GM23338 (cell line): ENCODE measurements at regions not wholly inside any gene's neighbourhood (a gene's known extent, or its start where the extent isn't known, plus 50 kb on each side); places are given as distances from the start of the nearest gene placed in this dataset.

Source experiments
- ATAC-seq: fragments of 200-7000 bp; cut with Tn5 transposase; 3 replicates; pipeline ENCODE4 v1.9.1; 2020
- DNase-seq: peaks from one replicate; pipeline ENCODE4 v3.0.0-alpha.2; 2015; ENCODE audit warnings: low spot score
- H2AFZ ChIP-seq: fragments of 200-600 bp; sonication (generic); 2 replicates; pipeline ENCODE4 v1.8.0; 2016; ENCODE audit warnings: antibody characterized with exemption, mild to moderate bottlenecking, moderate library complexity
- H3F3A ChIP-seq: fragments of 200-600 bp; sonication (generic); replicated peaks from 2 replicates; pipeline ENCODE4 v1.8.0; 2017; ENCODE audit warnings: antibody characterized with exemption, mixed run types, low read depth
- H3K27ac ChIP-seq: fragments of 200-600 bp; sonication (generic); 2 replicates; pipeline ENCODE4 v1.6.1; 2016; ENCODE audit warnings: low read depth
- H3K27me3 ChIP-seq: fragments of 200-600 bp; sonication (generic); 2 replicates; pipeline ENCODE4 v1.8.0; 2016; ENCODE audit warnings: mild to moderate bottlenecking, mixed run types, moderate library complexity; ENCODE audit not compliant: insufficient read depth
- H3K36me3 ChIP-seq: fragments of 200-600 bp; sonication (generic); 2 replicates; pipeline ENCODE4 v1.8.0; 2016; ENCODE audit warnings: mild to moderate bottlenecking; ENCODE audit not compliant: insufficient read depth
- H3K4me1 ChIP-seq: fragments of 200-600 bp; sonication (generic); 2 replicates; pipeline ENCODE4 v1.8.0; 2016; ENCODE audit warnings: mild to moderate bottlenecking, moderate library complexity; ENCODE audit not compliant: insufficient read depth
- H3K4me2 ChIP-seq: fragments of 200-600 bp; sonication (generic); 2 replicates; pipeline ENCODE4 v1.7.1; 2017; ENCODE audit warnings: mixed run types
- H3K4me3 ChIP-seq: fragments of 200-600 bp; sonication (generic); 2 replicates; pipeline ENCODE4 v1.6.1; 2016; ENCODE audit warnings: mixed run types
- H3K79me2 ChIP-seq: fragments of 200-600 bp; sonication (generic); replicated peaks from 2 replicates; pipeline ENCODE4 v1.8.0; 2017; ENCODE audit warnings: mild to moderate bottlenecking; ENCODE audit not compliant: insufficient read depth
- H3K9me2 ChIP-seq: fragments of 200-600 bp; sonication (generic); 2 replicates; pipeline ENCODE4 v1.8.0; 2017; ENCODE audit not compliant: insufficient read depth
- H4K20me1 ChIP-seq: fragments of 200-600 bp; sonication (generic); replicated peaks from 2 replicates; pipeline ENCODE4 v1.8.0; 2017; ENCODE audit warnings: mild to moderate bottlenecking; ENCODE audit not compliant: insufficient read depth
- H3K27ac Mint-ChIP-seq: 2 replicates; pipeline ENCODE4 v1.8.0; 2020; ENCODE audit warnings: inconsistent platforms, mild to moderate bottlenecking, moderate library complexity, mixed read lengths
- H3K27me3 Mint-ChIP-seq: 3 replicates; pipeline ENCODE4 v1.8.0; 2022; ENCODE audit warnings: low read depth, mild to moderate bottlenecking, moderate library complexity, mixed read lengths, inconsistent platforms; ENCODE audit not compliant: insufficient read depth, poor library complexity
- H3K36me3 Mint-ChIP-seq: 3 replicates; pipeline ENCODE4 v1.8.0; 2021; ENCODE audit warnings: low read depth, mild to moderate bottlenecking, inconsistent platforms, moderate library complexity, mixed read lengths
- H3K4me1 Mint-ChIP-seq: 3 replicates; pipeline ENCODE4 v1.8.0; 2020; ENCODE audit warnings: mild to moderate bottlenecking, inconsistent platforms, mixed read lengths
- H3K4me3 Mint-ChIP-seq: 3 replicates; pipeline ENCODE4 v1.8.0; 2021; ENCODE audit warnings: moderate library complexity, mild to moderate bottlenecking, inconsistent platforms, mixed read lengths
- H3K9me3 Mint-ChIP-seq: 3 replicates; pipeline ENCODE4 v1.8.0; 2020; ENCODE audit warnings: moderate library complexity, mild to moderate bottlenecking, inconsistent platforms, mixed read lengths
- CREB1 ChIP-seq: fragments of 250-450 bp; sonication (Bioruptor Pico); IDR thresholded peaks from 2 replicates; pipeline ENCODE4 v1.5.0; 2020; ENCODE audit warnings: low read depth, mild to moderate bottlenecking, moderate library complexity
- EZH2 ChIP-seq: fragments of 200-600 bp; sonication (generic); IDR thresholded peaks from one replicate; pipeline ENCODE4 v1.8.0; 2017; ENCODE audit warnings: antibody characterized with exemption, mild to moderate bottlenecking, low read depth; ENCODE audit not compliant: unreplicated experiment
- EZH2phosphoT487 ChIP-seq: fragments of 200-600 bp; sonication (generic); IDR thresholded peaks from one replicate; pipeline ENCODE4 v1.8.1; 2018; ENCODE audit warnings: antibody characterized with exemption; ENCODE audit not compliant: unreplicated experiment
- JUNB ChIP-seq: IDR thresholded peaks from one replicate; pipeline ENCODE4 v1.6.1; 2016; ENCODE audit warnings: antibody characterized with exemption; ENCODE audit not compliant: unreplicated experiment
- NANOG ChIP-seq: IDR thresholded peaks from 2 replicates; pipeline ENCODE4 v1.6.1; 2016; ENCODE audit warnings: antibody characterized with exemption, borderline replicate concordance
- POLR2AphosphoS5 ChIP-seq: IDR thresholded peaks from 2 replicates; pipeline ENCODE4 v1.6.1; 2016; ENCODE audit warnings: antibody characterized with exemption, low read depth
- STAT1 ChIP-seq: IDR thresholded peaks from one replicate; pipeline ENCODE4 v1.6.1; 2016; ENCODE audit warnings: antibody characterized with exemption; ENCODE audit not compliant: unreplicated experiment
- ZNF114 ChIP-seq: fragments of 250-450 bp; sonication (Bioruptor Pico); IDR thresholded peaks from 2 replicates; pipeline ENCODE4 v1.5.0; 2020; ENCODE audit warnings: mild to moderate bottlenecking, moderate library complexity
- ZNF331 ChIP-seq: fragments of 250-450 bp; sonication (Bioruptor Pico); IDR thresholded peaks from 2 replicates; pipeline ENCODE4 v1.5.0; 2020; ENCODE audit warnings: low read depth, mild to moderate bottlenecking, moderate library complexity
- TF ChIP-seq, protein P1 (sequence below): IDR thresholded peaks from one replicate; pipeline ENCODE4 v1.6.1; 2018; ENCODE audit warnings: antibody characterized with exemption; ENCODE audit not compliant: unreplicated experiment
- TF ChIP-seq, protein P2 (sequence below): IDR thresholded peaks from 2 replicates; pipeline ENCODE4 v1.6.1; 2016; ENCODE audit warnings: antibody characterized with exemption
- TF ChIP-seq, protein P3 (sequence below): fragments of 250-450 bp; sonication (Bioruptor Pico); IDR thresholded peaks from 2 replicates; pipeline ENCODE4 v1.5.0; 2020; ENCODE audit warnings: mild to moderate bottlenecking, moderate library complexity
- TF ChIP-seq, protein P4 (sequence below), 2 experiments: fragments of 200-600 bp in 1 of 2; sonication (generic) in 1 of 2; conservative IDR thresholded peaks; 2 replicates each; pipeline versions ENCODE4 v1.5.1 to v1.6.1; 2016 to 2017; ENCODE audit warnings: antibody characterized with exemption in 2 of 2, low read depth in 2 of 2, mild to moderate bottlenecking in 2 of 2, moderate library complexity in 1 of 2

DNA sequence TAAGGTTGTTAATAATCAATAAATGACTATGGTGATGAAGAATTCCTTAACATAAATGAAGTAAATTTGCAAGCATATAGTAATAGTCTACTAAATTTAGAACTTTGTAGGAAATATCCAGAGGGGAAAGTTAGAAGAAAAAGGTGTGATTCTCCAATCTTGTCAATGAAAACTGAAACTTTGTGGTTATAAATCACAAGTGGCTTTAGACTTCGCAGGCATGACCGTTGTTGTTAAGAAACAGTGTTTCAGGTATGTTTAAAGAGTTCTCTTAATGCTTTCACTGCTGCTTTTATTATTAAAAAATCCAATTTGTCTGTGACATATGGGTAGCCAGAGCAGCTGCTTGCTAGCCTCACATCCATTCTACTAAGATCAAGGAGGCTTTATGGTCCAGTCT is 475.6 kb upstream of the ADGRB3 start:
- H3K27ac ChIP-seq, result no peak overlapping the region
- H3K4me1 Mint-ChIP-seq, result no peaks in the 10 kb centered on the region
- no peak overlapping the region for H2AFZ ChIP-seq
- no peak for TF ChIP-seq JUNB
- no peak for TF ChIP-seq ZNF114 (CRISPR knock-in tag)
- TF ChIP-seq POLR2AphosphoS5, result no peak
- no peak for TF ChIP-seq EZH2phosphoT487
- TF ChIP-seq, protein P1, sequence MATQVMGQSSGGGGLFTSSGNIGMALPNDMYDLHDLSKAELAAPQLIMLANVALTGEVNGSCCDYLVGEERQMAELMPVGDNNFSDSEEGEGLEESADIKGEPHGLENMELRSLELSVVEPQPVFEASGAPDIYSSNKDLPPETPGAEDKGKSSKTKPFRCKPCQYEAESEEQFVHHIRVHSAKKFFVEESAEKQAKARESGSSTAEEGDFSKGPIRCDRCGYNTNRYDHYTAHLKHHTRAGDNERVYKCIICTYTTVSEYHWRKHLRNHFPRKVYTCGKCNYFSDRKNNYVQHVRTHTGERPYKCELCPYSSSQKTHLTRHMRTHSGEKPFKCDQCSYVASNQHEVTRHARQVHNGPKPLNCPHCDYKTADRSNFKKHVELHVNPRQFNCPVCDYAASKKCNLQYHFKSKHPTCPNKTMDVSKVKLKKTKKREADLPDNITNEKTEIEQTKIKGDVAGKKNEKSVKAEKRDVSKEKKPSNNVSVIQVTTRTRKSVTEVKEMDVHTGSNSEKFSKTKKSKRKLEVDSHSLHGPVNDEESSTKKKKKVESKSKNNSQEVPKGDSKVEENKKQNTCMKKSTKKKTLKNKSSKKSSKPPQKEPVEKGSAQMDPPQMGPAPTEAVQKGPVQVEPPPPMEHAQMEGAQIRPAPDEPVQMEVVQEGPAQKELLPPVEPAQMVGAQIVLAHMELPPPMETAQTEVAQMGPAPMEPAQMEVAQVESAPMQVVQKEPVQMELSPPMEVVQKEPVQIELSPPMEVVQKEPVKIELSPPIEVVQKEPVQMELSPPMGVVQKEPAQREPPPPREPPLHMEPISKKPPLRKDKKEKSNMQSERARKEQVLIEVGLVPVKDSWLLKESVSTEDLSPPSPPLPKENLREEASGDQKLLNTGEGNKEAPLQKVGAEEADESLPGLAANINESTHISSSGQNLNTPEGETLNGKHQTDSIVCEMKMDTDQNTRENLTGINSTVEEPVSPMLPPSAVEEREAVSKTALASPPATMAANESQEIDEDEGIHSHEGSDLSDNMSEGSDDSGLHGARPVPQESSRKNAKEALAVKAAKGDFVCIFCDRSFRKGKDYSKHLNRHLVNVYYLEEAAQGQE, result no peak
- TF ChIP-seq, protein P2, sequence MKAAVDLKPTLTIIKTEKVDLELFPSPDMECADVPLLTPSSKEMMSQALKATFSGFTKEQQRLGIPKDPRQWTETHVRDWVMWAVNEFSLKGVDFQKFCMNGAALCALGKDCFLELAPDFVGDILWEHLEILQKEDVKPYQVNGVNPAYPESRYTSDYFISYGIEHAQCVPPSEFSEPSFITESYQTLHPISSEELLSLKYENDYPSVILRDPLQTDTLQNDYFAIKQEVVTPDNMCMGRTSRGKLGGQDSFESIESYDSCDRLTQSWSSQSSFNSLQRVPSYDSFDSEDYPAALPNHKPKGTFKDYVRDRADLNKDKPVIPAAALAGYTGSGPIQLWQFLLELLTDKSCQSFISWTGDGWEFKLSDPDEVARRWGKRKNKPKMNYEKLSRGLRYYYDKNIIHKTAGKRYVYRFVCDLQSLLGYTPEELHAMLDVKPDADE, result no peak
- TF ChIP-seq, protein P3, sequence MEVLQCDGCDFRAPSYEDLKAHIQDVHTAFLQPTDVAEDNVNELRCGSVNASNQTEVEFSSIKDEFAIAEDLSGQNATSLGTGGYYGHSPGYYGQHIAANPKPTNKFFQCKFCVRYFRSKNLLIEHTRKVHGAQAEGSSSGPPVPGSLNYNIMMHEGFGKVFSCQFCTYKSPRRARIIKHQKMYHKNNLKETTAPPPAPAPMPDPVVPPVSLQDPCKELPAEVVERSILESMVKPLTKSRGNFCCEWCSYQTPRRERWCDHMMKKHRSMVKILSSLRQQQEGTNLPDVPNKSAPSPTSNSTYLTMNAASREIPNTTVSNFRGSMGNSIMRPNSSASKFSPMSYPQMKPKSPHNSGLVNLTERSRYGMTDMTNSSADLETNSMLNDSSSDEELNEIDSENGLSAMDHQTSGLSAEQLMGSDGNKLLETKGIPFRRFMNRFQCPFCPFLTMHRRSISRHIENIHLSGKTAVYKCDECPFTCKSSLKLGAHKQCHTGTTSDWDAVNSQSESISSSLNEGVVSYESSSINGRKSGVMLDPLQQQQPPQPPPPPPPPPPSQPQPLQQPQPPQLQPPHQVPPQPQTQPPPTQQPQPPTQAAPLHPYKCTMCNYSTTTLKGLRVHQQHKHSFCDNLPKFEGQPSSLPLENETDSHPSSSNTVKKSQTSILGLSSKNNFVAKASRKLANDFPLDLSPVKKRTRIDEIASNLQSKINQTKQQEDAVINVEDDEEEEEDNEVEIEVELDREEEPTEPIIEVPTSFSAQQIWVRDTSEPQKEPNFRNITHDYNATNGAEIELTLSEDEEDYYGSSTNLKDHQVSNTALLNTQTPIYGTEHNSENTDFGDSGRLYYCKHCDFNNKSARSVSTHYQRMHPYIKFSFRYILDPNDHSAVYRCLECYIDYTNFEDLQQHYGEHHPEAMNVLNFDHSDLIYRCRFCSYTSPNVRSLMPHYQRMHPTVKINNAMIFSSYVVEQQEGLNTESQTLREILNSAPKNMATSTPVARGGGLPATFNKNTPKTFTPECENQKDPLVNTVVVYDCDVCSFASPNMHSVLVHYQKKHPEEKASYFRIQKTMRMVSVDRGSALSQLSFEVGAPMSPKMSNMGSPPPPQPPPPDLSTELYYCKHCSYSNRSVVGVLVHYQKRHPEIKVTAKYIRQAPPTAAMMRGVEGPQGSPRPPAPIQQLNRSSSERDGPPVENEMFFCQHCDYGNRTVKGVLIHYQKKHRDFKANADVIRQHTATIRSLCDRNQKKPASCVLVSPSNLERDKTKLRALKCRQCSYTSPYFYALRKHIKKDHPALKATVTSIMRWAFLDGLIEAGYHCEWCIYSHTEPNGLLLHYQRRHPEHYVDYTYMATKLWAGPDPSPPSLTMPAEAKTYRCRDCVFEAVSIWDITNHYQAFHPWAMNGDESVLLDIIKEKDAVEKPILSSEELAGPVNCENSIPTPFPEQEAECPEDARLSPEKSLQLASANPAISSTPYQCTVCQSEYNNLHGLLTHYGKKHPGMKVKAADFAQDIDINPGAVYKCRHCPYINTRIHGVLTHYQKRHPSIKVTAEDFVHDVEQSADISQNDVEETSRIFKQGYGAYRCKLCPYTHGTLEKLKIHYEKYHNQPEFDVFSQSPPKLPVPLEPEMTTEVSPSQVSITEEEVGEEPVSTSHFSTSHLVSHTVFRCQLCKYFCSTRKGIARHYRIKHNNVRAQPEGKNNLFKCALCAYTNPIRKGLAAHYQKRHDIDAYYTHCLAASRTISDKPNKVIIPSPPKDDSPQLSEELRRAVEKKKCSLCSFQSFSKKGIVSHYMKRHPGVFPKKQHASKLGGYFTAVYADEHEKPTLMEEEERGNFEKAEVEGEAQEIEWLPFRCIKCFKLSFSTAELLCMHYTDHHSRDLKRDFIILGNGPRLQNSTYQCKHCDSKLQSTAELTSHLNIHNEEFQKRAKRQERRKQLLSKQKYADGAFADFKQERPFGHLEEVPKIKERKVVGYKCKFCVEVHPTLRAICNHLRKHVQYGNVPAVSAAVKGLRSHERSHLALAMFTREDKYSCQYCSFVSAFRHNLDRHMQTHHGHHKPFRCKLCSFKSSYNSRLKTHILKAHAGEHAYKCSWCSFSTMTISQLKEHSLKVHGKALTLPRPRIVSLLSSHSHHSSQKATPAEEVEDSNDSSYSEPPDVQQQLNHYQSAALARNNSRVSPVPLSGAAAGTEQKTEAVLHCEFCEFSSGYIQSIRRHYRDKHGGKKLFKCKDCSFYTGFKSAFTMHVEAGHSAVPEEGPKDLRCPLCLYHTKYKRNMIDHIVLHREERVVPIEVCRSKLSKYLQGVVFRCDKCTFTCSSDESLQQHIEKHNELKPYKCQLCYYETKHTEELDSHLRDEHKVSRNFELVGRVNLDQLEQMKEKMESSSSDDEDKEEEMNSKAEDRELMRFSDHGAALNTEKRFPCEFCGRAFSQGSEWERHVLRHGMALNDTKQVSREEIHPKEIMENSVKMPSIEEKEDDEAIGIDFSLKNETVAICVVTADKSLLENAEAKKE (CRISPR knock-in tag), result no peak
- no peak for TF ChIP-seq ZNF331
- TF ChIP-seq, protein P4, sequence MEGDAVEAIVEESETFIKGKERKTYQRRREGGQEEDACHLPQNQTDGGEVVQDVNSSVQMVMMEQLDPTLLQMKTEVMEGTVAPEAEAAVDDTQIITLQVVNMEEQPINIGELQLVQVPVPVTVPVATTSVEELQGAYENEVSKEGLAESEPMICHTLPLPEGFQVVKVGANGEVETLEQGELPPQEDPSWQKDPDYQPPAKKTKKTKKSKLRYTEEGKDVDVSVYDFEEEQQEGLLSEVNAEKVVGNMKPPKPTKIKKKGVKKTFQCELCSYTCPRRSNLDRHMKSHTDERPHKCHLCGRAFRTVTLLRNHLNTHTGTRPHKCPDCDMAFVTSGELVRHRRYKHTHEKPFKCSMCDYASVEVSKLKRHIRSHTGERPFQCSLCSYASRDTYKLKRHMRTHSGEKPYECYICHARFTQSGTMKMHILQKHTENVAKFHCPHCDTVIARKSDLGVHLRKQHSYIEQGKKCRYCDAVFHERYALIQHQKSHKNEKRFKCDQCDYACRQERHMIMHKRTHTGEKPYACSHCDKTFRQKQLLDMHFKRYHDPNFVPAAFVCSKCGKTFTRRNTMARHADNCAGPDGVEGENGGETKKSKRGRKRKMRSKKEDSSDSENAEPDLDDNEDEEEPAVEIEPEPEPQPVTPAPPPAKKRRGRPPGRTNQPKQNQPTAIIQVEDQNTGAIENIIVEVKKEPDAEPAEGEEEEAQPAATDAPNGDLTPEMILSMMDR (conservative IDR thresholded peaks at IDR 0.05; ENCODE audit: low read depth in 2 of 2), result no peak
- no peak for TF ChIP-seq EZH2
- no peak for TF ChIP-seq CREB1 (CRISPR knock-in tag)
- no peak for TF ChIP-seq STAT1
- TF ChIP-seq NANOG, result no peak
- ATAC-seq (no peak), DNase-seq (no peak)
- peaks cover 23% of the 10 kb centered on the region for H3K9me3 Mint-ChIP-seq
- no peaks in the 10 kb centered on the region for H4K20me1 ChIP-seq
- H3K4me3 Mint-ChIP-seq, result no peak overlapping the region
- H3K27me3 Mint-ChIP-seq, result peaks cover 3% of the 10 kb centered on the region
- H3K27me3 ChIP-seq, result no peaks in the 10 kb centered on the region
- 0 out of 2 replicates have a peak, but pooled peaks cover 4% of the 10 kb centered on the region for H3K9me2 ChIP-seq
- H3K4me3 ChIP-seq, result no peak overlapping the region
- peaks cover 25% of the 10 kb centered on the region; the same call in 2 of the 3 replicates for H3K36me3 Mint-ChIP-seq
- no peak overlapping the region for H3K27ac Mint-ChIP-seq
- no peaks in the 10 kb centered on the region for H3K4me1 ChIP-seq
- no peak overlapping the region for H3K4me2 ChIP-seq
- H3K79me2 ChIP-seq, result no peaks in the 10 kb centered on the region
- H3K36me3 ChIP-seq, result no peaks in the 10 kb centered on the region; the same call in 1 of the 2 replicates
- no peaks in the 10 kb centered on the region for H3F3A ChIP-seq
